Activated CD4-positive, alpha-beta T cell treated with anti-CD3 and anti-CD28 coated beads for 24 hours (primary cell): ENCODE measurements at regions not wholly inside any gene's neighbourhood (a gene's known extent, or its start where the extent isn't known, plus 50 kb on each side); places are given as distances from the start of the nearest gene placed in this dataset.

Experiments
- DNase-seq, 2 donors: peaks; one replicate each; pipeline ENCODE4 v3.0.0-alpha.2; 2020; ENCODE audit warnings: low read depth in 2 of 2

- DNase-seq = no peak
Observed at GRCh38 chr6:37556881-37557644, 57.4 kb upstream of the CCDC167 start.

- no peak for DNase-seq
Observed at GRCh38 chr6:37555040-37555781, 55.5 kb upstream of the CCDC167 start.

- no peak for DNase-seq
Observed at GRCh38 chr6:37554480-37554819, 54.8 kb upstream of the CCDC167 start.

- DNase-seq = no peak
Observed at GRCh38 chr6:37552267-37552666, 52.6 kb upstream of the CCDC167 start.

GRCh38 chr6:37551867-37552266, 52.2 kb upstream of the CCDC167 start:
- no peak for DNase-seq

GRCh38 chr6:37551446-37551845, 51.8 kb upstream of the CCDC167 start:
- no peak for DNase-seq

GRCh38 chr6:37551002-37551401, 51.3 kb upstream of the CCDC167 start:
- DNase-seq = no peak

GRCh38 chr6:37550191-37550831, 50.6 kb upstream of the CCDC167 start:
- no peak for DNase-seq

GRCh38 chr6:37549558-37549957, 49.9 kb upstream of the CCDC167 start:
- no peak for DNase-seq
